IPS DF 6.9 (cell line): ENCODE measurements at regions not wholly inside any gene's neighbourhood (a gene's known extent, or its start where the extent isn't known, plus 50 kb on each side); places are given as distances from the start of the nearest gene placed in this dataset.
"Not testable (repeated sequence)": the region's sequence is repeated elsewhere in the genome, so short reads cannot be mapped to it uniquely, and the experiment has no call there.

Experiments used
- DNase-seq: peaks from one replicate; pipeline ENCODE4 v3.0.0-alpha.2; 2013; ENCODE audit warnings: low read depth, low spot score
- H3K27ac ChIP-seq: one replicate; pipeline ENCODE4 v1.5.1; 2013; ENCODE audit warnings: low read length, control low read depth
- H3K27me3 ChIP-seq: 2 replicates; pipeline ENCODE4 v1.6.1; 2013; ENCODE audit warnings: mild to moderate bottlenecking, low read length; ENCODE audit not compliant: control insufficient read depth, insufficient read depth
- H3K36me3 ChIP-seq: 2 replicates; pipeline ENCODE4 v1.6.1; 2013; ENCODE audit warnings: low read length; ENCODE audit not compliant: control insufficient read depth, insufficient read depth
- H3K4me1 ChIP-seq: 2 replicates; pipeline ENCODE4 v1.6.1; 2013; ENCODE audit warnings: low read length; ENCODE audit not compliant: control insufficient read depth, insufficient read depth
- H3K4me3 ChIP-seq: 2 replicates; pipeline ENCODE4 v1.5.1; 2013; ENCODE audit warnings: mild to moderate bottlenecking, low read length
- H3K9me3 ChIP-seq: 2 replicates; pipeline ENCODE4 v1.6.1; 2013; ENCODE audit warnings: low read length, inconsistent platforms; ENCODE audit not compliant: control insufficient read depth, insufficient read depth
- WGBS: extraction: QIAGEN DNeasy Blood & Tissue Kit; methylation state at CpG from one replicate; pipeline ENCODE4 v1.1.7; 2013; ENCODE audit warnings: mixed read lengths, missing lambda C conversion rate; ENCODE audit not compliant: insufficient read length, insufficient coverage; 5-methylcytosine and 5-hydroxymethylcytosine counted together

GRCh38 chr7:138308136-138308535, 151.9 kb upstream of the TRIM24 start:
- WGBS: no CpG with 5 or more reads among the region's 1 CpG
- H3K4me1 ChIP-seq: no peaks in the 10 kb centered on the region
- H3K36me3 ChIP-seq: no peaks in the 10 kb centered on the region
- no peaks in the 10 kb centered on the region for H3K27me3 ChIP-seq
- no peaks in the 10 kb centered on the region for H3K9me3 ChIP-seq
- no peak overlapping the region for H3K27ac ChIP-seq
- DNase-seq: no peak
- no peak overlapping the region for H3K4me3 ChIP-seq

- no peak for DNase-seq
- H3K27me3 ChIP-seq: no peaks in the 10 kb centered on the region
- no peak overlapping the region for H3K4me3 ChIP-seq
- no peaks in the 10 kb centered on the region for H3K4me1 ChIP-seq
- WGBS: no CpG with 5 or more reads among the region's 2 CpGs
- H3K9me3 ChIP-seq: no peaks in the 10 kb centered on the region
- H3K36me3 ChIP-seq: no peaks in the 10 kb centered on the region
- H3K27ac ChIP-seq: no peak overlapping the region
These were observed 150.9 kb upstream of the TRIM24 start for GRCh38 chr7:138309186-138309585.

GRCh38 chr7:138313829-138314178, 146.3 kb upstream of the TRIM24 start:
- DNase-seq: no peak
- Histone ChIP-seq H3K9me3 (no peaks in the 10 kb centered on the region), H3K4me1 (no peaks in the 10 kb centered on the region), H3K27ac (no peak overlapping the region), H3K36me3 (no peaks in the 10 kb centered on the region), H3K27me3 (no peaks in the 10 kb centered on the region), H3K4me3 (no peak overlapping the region)
- no CpG with 5 or more reads among the region's 2 CpGs for WGBS

GRCh38 chr7:138316421-138317043, 143.5 kb upstream of the TRIM24 start:
- H3K4me3 ChIP-seq: no peak overlapping the region
- no peaks in the 10 kb centered on the region for H3K36me3 ChIP-seq
- no peaks in the 10 kb centered on the region for H3K4me1 ChIP-seq
- H3K27me3 ChIP-seq: no peaks in the 10 kb centered on the region
- no peak overlapping the region for H3K27ac ChIP-seq
- no CpG with 5 or more reads among the region's 4 CpGs for WGBS
- no peak for DNase-seq
- H3K9me3 ChIP-seq: no peaks in the 10 kb centered on the region

- no peak overlapping the region for H3K4me3 ChIP-seq
- no CpG with 5 or more reads among the region's 5 CpGs for WGBS
- H3K27me3 ChIP-seq: no peaks in the 10 kb centered on the region
- H3K36me3 ChIP-seq: no peaks in the 10 kb centered on the region
- no peak for DNase-seq
- H3K27ac ChIP-seq: no peak overlapping the region
- H3K4me1 ChIP-seq: no peaks in the 10 kb centered on the region
- H3K9me3 ChIP-seq: no peaks in the 10 kb centered on the region
These were observed 142.9 kb upstream of the TRIM24 start for GRCh38 chr7:138317044-138317596.

GRCh38 chr7:138324941-138325340, 135.1 kb upstream of the TRIM24 start:
- H3K27ac ChIP-seq: no peak overlapping the region
- DNase-seq: no peak
- no CpG with 5 or more reads among the region's 6 CpGs for WGBS

GRCh38 chr7:138325434-138325833, 134.6 kb upstream of the TRIM24 start:
- WGBS: no CpG with 5 or more reads among the region's 4 CpGs
- H3K36me3 ChIP-seq: no peaks in the 10 kb centered on the region
- no peak for DNase-seq

More at GRCh38 chr7:138324941-138325340, 135.1 kb upstream of the TRIM24 start:
- Histone ChIP-seq H3K4me1 (no peaks in the 10 kb centered on the region), H3K27me3 (no peaks in the 10 kb centered on the region), H3K4me3 (no peak overlapping the region), H3K36me3 (no peaks in the 10 kb centered on the region), H3K9me3 (peaks cover 3% of the 10 kb centered on the region)

GRCh38 chr7:138328215-138328614, 131.8 kb upstream of the TRIM24 start:
- no peak overlapping the region for H3K27ac ChIP-seq
- H3K4me3 ChIP-seq: no peak overlapping the region
- no CpG with 5 or more reads among the region's 2 CpGs for WGBS
- no peaks in the 10 kb centered on the region for H3K4me1 ChIP-seq
- H3K9me3 ChIP-seq: peaks cover 3% of the 10 kb centered on the region
- no peaks in the 10 kb centered on the region for H3K27me3 ChIP-seq
- no peak for DNase-seq
- H3K36me3 ChIP-seq: no peaks in the 10 kb centered on the region

More at GRCh38 chr7:138325434-138325833, 134.6 kb upstream of the TRIM24 start:
- Histone ChIP-seq H3K4me1 (no peaks in the 10 kb centered on the region), H3K4me3 (no peak overlapping the region), H3K27ac (no peak overlapping the region), H3K27me3 (no peaks in the 10 kb centered on the region), H3K9me3 (peaks cover 3% of the 10 kb centered on the region)

- H3K27me3 ChIP-seq, H3K27ac ChIP-seq, H3K4me1 ChIP-seq, H3K9me3 ChIP-seq, H3K36me3 ChIP-seq, DNase-seq, H3K4me3 ChIP-seq: not testable (repeated sequence)
- no CpG with 5 or more reads among the region's 5 CpGs for WGBS
These were observed 127.2 kb upstream of the TRIM24 start for GRCh38 chr7:138332850-138333249.

GRCh38 chr7:138338361-138338760, 121.7 kb upstream of the TRIM24 start:
- no peak for DNase-seq
- H3K9me3 ChIP-seq: peaks cover 6% of the 10 kb centered on the region
- H3K36me3 ChIP-seq: peaks cover 2% of the 10 kb centered on the region; the same call in 1 of the 2 replicates
- H3K27ac ChIP-seq: no peak overlapping the region
- no peaks in the 10 kb centered on the region for H3K27me3 ChIP-seq
- no peaks in the 10 kb centered on the region for H3K4me1 ChIP-seq
- H3K4me3 ChIP-seq: no peak overlapping the region

- H3K9me3 ChIP-seq, H3K36me3 ChIP-seq, H3K4me1 ChIP-seq, DNase-seq, H3K27ac ChIP-seq, H3K27me3 ChIP-seq, H3K4me3 ChIP-seq: not testable (repeated sequence)
- no CpG with 5 or more reads among the region's 7 CpGs for WGBS
These were observed 120.8 kb upstream of the TRIM24 start for GRCh38 chr7:138339229-138339628.
